ENCODE measurements at regions not wholly inside any gene's neighbourhood (a gene's known extent, or its start where the extent isn't known, plus 50 kb on each side); places are given as distances from the start of the nearest gene placed in this dataset.
"Not testable (repeated sequence)": the region's sequence is repeated elsewhere in the genome, so short reads cannot be mapped to it uniquely, and the experiment has no call there.

DNA sequence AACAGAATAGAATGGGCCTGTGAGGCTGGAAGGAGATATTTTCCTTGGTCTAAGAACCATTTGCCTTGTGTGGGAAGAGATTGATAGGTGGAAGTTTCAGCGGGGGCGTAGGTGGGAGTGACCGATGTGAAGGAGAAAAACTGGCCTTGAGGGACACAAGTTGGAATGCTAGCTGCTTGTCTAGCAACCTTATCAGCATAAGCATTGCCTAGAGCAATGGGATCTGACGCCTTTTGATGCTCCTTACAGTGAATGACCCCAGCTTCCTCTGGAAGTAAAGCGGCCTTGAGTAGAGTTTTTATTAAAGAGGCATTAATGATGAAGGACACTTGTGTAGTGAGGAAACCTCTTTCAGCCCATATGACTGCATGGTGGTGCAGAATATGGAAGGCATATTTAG is 843.8 kb upstream of the ANO3 start:
- TF ChIP-seq, protein P1, sequence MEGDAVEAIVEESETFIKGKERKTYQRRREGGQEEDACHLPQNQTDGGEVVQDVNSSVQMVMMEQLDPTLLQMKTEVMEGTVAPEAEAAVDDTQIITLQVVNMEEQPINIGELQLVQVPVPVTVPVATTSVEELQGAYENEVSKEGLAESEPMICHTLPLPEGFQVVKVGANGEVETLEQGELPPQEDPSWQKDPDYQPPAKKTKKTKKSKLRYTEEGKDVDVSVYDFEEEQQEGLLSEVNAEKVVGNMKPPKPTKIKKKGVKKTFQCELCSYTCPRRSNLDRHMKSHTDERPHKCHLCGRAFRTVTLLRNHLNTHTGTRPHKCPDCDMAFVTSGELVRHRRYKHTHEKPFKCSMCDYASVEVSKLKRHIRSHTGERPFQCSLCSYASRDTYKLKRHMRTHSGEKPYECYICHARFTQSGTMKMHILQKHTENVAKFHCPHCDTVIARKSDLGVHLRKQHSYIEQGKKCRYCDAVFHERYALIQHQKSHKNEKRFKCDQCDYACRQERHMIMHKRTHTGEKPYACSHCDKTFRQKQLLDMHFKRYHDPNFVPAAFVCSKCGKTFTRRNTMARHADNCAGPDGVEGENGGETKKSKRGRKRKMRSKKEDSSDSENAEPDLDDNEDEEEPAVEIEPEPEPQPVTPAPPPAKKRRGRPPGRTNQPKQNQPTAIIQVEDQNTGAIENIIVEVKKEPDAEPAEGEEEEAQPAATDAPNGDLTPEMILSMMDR (IDR thresholded peaks at IDR 0.05; ENCODE audit: low read depth, low read length) = not testable (repeated sequence)
- TF ChIP-seq EZH2phosphoT487 (IDR thresholded peaks at IDR 0.05; ENCODE audit: low read depth) = not testable (repeated sequence)
